Fibroblast of lung (primary cell): ENCODE measurements at regions not wholly inside any gene's neighbourhood (a gene's known extent, or its start where the extent isn't known, plus 50 kb on each side); places are given as distances from the start of the nearest gene placed in this dataset.
"Not testable (repeated sequence)": the region's sequence is repeated elsewhere in the genome, so short reads cannot be mapped to it uniquely, and the experiment has no call there.

Source experiments
- DNase-seq, 2 donors: peaks; one replicate each; pipeline versions ENCODE4 v3.0.0 to v3.0.0-alpha.2; 2010; ENCODE audit warnings: low read depth in 2 of 2
- H2AFZ ChIP-seq: 2 replicates; pipeline ENCODE4 v1.5.1; 2012; ENCODE audit warnings: low read length, control low read depth, inconsistent platforms
- H3K27ac ChIP-seq: 2 replicates; pipeline ENCODE4 v1.5.1; 2011; ENCODE audit warnings: low read length, control low read depth; ENCODE audit not compliant: insufficient read depth
- H3K27me3 ChIP-seq: 2 replicates; pipeline ENCODE4 v1.5.1; 2011; ENCODE audit warnings: mild to moderate bottlenecking, low read length; ENCODE audit not compliant: control insufficient read depth, insufficient read depth
- H3K36me3 ChIP-seq: 2 replicates; pipeline ENCODE4 v1.5.1; 2011; ENCODE audit warnings: low read length; ENCODE audit not compliant: control insufficient read depth, insufficient read depth
- H3K4me1 ChIP-seq: 2 replicates; pipeline ENCODE4 v1.5.1; 2011; ENCODE audit warnings: low read length; ENCODE audit not compliant: control insufficient read depth, insufficient read depth; ENCODE audit errors: extremely low read depth
- H3K4me2 ChIP-seq: 2 replicates; pipeline ENCODE4 v1.5.1; 2011; ENCODE audit warnings: low read length, control low read depth; ENCODE audit not compliant: insufficient read depth; ENCODE audit errors: extremely low read depth
- H3K4me3 ChIP-seq, 4 experiments: fragments of 200-600 bp in 1 of 4; sonication (generic) in 1 of 4; replicated peaks in 1 of 4; 2 replicates each; pipeline ENCODE4 v1.5.1; 2011 to 2016; ENCODE audit warnings: low read length in 4 of 4, low read depth in 3 of 4, mild to moderate bottlenecking in 3 of 4, control low read depth in 2 of 4, inconsistent platforms in 1 of 4, mixed read lengths in 1 of 4; ENCODE audit not compliant: insufficient read depth in 1 of 4; ENCODE audit errors: control extremely low read depth in 1 of 4
- H3K79me2 ChIP-seq: 2 replicates; pipeline ENCODE4 v1.5.1; 2012; ENCODE audit warnings: mild to moderate bottlenecking, low read length, inconsistent platforms; ENCODE audit not compliant: control insufficient read depth, insufficient read depth
- H3K9ac ChIP-seq: 2 replicates; pipeline ENCODE4 v1.5.1; 2011; ENCODE audit warnings: mild to moderate bottlenecking, low read length, control low read depth; ENCODE audit not compliant: insufficient read depth
- H3K9me3 ChIP-seq: 2 replicates; pipeline ENCODE4 v1.5.1; 2012; ENCODE audit warnings: low read depth, low read length; ENCODE audit not compliant: control insufficient read depth, insufficient read depth
- H4K20me1 ChIP-seq: 2 replicates; pipeline ENCODE4 v1.5.1; 2011; ENCODE audit warnings: low read length; ENCODE audit not compliant: control insufficient read depth, insufficient read depth; ENCODE audit errors: extremely low read depth
- EZH2 ChIP-seq: IDR thresholded peaks from 2 replicates; pipeline ENCODE4 v1.5.1; 2012; ENCODE audit warnings: low read length, control low read depth, mild to moderate bottlenecking; ENCODE audit errors: missing control alignments
- TF ChIP-seq, protein P1 (sequence below), 2 donors: IDR thresholded peaks in 1 of 2; conservative IDR thresholded peaks in 1 of 2; 1 replicate in 1 of 2; 2 replicates in 1 of 2; pipeline ENCODE4 v1.5.1; 2011 to 2012; ENCODE audit warnings: low read length in 2 of 2, control low read depth in 1 of 2, inconsistent platforms in 1 of 2, low read depth in 1 of 2, mild to moderate bottlenecking in 1 of 2

DNA sequence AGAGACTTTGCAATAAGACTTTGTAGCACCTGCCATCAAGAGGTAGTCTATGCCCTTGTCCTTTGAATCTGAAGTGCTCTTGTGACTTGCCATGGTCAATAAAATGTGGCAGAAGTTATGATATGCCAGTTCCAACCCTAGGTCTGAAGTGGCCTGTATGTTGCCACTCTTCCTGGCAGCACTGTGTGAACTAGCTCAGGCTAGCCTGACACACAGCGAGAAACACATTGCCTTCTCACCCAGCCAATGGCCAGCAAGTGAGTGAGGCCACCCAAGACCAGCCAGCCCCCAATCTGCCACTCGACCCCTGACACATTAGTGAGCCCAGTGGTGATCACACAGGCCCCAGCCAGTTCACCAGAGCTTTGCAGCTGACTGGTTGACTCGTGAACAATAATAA lies 52.7 kb upstream of the OSMR start:
- TF ChIP-seq, protein P1, sequence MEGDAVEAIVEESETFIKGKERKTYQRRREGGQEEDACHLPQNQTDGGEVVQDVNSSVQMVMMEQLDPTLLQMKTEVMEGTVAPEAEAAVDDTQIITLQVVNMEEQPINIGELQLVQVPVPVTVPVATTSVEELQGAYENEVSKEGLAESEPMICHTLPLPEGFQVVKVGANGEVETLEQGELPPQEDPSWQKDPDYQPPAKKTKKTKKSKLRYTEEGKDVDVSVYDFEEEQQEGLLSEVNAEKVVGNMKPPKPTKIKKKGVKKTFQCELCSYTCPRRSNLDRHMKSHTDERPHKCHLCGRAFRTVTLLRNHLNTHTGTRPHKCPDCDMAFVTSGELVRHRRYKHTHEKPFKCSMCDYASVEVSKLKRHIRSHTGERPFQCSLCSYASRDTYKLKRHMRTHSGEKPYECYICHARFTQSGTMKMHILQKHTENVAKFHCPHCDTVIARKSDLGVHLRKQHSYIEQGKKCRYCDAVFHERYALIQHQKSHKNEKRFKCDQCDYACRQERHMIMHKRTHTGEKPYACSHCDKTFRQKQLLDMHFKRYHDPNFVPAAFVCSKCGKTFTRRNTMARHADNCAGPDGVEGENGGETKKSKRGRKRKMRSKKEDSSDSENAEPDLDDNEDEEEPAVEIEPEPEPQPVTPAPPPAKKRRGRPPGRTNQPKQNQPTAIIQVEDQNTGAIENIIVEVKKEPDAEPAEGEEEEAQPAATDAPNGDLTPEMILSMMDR (conservative IDR thresholded peaks at IDR 0.05 in 1 of 2, IDR thresholded peaks at IDR 0.05 in 1 of 2; ENCODE audit: low read depth in 1 of 2, low read length in 2 of 2), result no peak
- TF ChIP-seq EZH2, result no peak

DNA sequence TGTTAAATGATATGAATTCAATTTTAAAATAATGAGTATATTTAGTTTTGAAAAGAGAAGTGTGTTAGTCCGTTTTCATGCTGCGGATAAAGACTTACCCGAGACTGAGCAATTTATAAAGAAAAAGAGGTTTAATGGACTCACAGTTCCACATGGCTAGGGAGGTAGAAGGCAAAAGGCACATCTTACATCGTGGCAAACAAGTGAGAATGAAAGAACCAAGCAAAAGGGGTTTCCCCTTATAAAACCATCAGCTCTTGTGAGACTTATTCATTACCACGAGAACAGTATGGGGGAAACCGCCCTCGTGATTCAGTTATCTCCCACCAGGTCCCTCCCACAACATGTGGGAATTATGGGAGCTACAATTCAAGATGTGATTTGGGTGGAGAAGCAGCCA lies 51.8 kb upstream of the OSMR start:
- H3K27ac ChIP-seq, H3K36me3 ChIP-seq, H4K20me1 ChIP-seq, H3K27me3 ChIP-seq, DNase-seq, H2AFZ ChIP-seq, H3K4me2 ChIP-seq, H3K79me2 ChIP-seq, H3K4me1 ChIP-seq, H3K4me3 ChIP-seq, H3K9ac ChIP-seq, H3K9me3 ChIP-seq: not testable (repeated sequence)

More for the DNA sequence above, 52.7 kb upstream of the OSMR start:
- H3K9ac ChIP-seq, result no peak overlapping the region
- H2AFZ ChIP-seq, result no peak overlapping the region
- DNase-seq, result no peak
- H3K27ac ChIP-seq, result no peak overlapping the region
- no peaks in the 10 kb centered on the region for H4K20me1 ChIP-seq
- H3K4me1 ChIP-seq, result peaks cover 2% of the 10 kb centered on the region
- H3K36me3 ChIP-seq, result no peaks in the 10 kb centered on the region
- H3K9me3 ChIP-seq, result no peaks in the 10 kb centered on the region
- H3K4me3 ChIP-seq, result no peak overlapping the region
- H3K27me3 ChIP-seq, result no peaks in the 10 kb centered on the region
- no peaks in the 10 kb centered on the region for H3K79me2 ChIP-seq
- H3K4me2 ChIP-seq, result no peak overlapping the region

DNA sequence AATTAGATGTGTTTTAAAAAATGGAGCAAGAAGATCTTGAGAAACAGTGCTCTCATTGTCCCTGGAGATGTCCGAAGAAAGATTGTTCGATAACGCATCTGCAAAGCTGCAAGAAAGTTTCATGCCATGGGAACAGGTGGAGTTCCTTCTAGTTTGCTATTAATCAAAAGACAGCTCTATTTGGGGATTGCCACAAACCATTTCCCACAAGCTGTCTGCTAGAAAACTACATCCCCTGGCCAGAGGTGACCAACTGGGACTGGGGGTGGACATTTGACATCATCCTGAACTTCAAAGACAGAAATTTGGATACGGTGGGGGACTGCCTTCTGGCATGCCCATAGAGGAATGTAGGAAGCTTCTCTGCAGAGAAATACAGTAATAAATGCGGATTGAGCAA lies 50.8 kb upstream of the OSMR start:
- H3K27me3 ChIP-seq, result no peaks in the 10 kb centered on the region
- no peak for DNase-seq
- H3K9ac ChIP-seq, result no peak overlapping the region
- H3K4me2 ChIP-seq, result no peak overlapping the region
- no peak overlapping the region for H3K4me3 ChIP-seq
- H2AFZ ChIP-seq, result no peak overlapping the region
- no peaks in the 10 kb centered on the region for H3K36me3 ChIP-seq
- TF ChIP-seq, protein P1 (conservative IDR thresholded peaks at IDR 0.05 in 1 of 2, IDR thresholded peaks at IDR 0.05 in 1 of 2; ENCODE audit: low read depth in 1 of 2, low read length in 2 of 2), result no peak
- no peak for TF ChIP-seq EZH2
- no peaks in the 10 kb centered on the region for H4K20me1 ChIP-seq
- no peak overlapping the region for H3K27ac ChIP-seq
- no peaks in the 10 kb centered on the region for H3K9me3 ChIP-seq
- no peaks in the 10 kb centered on the region for H3K79me2 ChIP-seq
- peaks cover 2% of the 10 kb centered on the region for H3K4me1 ChIP-seq
